Stomach smooth muscle (tissue), 2 donors: ENCODE measurements at regions not wholly inside any gene's neighbourhood (a gene's known extent, or its start where the extent isn't known, plus 50 kb on each side); places are given as distances from the start of the nearest gene placed in this dataset.

ENCODE experiments used
- H3K27ac ChIP-seq: one replicate; pipeline ENCODE4 v1.7.0; 2013; ENCODE audit warnings: mild to moderate bottlenecking, low read length, inconsistent platforms
- H3K27me3 ChIP-seq, 2 donors: one replicate each; pipeline ENCODE4 v1.7.0; 2013; ENCODE audit warnings: low read length in 2 of 2; ENCODE audit not compliant: insufficient read depth in 2 of 2, control insufficient read depth in 1 of 2
- H3K36me3 ChIP-seq, 2 donors: one replicate each; pipeline ENCODE4 v1.7.0; 2013; ENCODE audit warnings: low read length in 2 of 2; ENCODE audit not compliant: control insufficient read depth in 2 of 2, insufficient read depth in 2 of 2
- H3K4me1 ChIP-seq: one replicate; pipeline ENCODE4 v1.7.0; 2013; ENCODE audit warnings: low read length; ENCODE audit not compliant: control insufficient read depth, insufficient read depth
- H3K4me3 ChIP-seq, 2 donors: one replicate each; pipeline ENCODE4 v1.7.0; 2013; ENCODE audit warnings: low read length in 2 of 2
- H3K9ac ChIP-seq, 2 donors: one replicate each; pipeline ENCODE4 v1.7.0; 2013; ENCODE audit warnings: low read length in 2 of 2, mild to moderate bottlenecking in 1 of 2
- H3K9me3 ChIP-seq, 2 donors: one replicate each; pipeline ENCODE4 v1.7.0; 2013; ENCODE audit warnings: low read length in 2 of 2; ENCODE audit not compliant: control insufficient read depth in 2 of 2
- donor health status: healthy.
- donor health status: Pancreatic carcinoma.

DNA sequence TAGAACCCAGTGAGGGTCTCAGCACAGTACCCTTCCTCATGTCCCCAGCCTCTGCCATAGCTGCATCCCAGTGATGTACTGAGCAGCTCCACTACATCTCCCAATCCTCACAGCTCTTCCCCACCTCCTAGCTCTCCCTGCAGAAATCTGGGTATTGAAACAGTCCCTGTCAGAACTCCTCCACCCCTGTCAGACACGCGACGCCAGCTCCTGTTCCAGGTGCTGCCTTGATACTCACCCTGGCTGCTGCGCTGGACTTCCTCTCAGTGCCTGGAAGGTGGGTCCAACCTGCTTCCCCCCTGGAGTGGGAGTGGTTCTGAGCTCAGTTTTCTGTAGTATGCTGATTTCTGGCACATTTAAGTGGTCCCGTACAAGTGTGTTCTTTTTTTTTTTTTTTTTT, 160.9 kb upstream of the SLCO3A1 start:
- Histone ChIP-seq H3K4me1 (no peaks in the 10 kb centered on the region), H3K9ac (no peak overlapping the region), H3K27ac (no peak overlapping the region), H3K9me3 (no peaks in the 10 kb centered on the region), H3K4me3 (no peak overlapping the region), H3K36me3 (no peaks in the 10 kb centered on the region), H3K27me3 (no peaks in the 10 kb centered on the region)

DNA sequence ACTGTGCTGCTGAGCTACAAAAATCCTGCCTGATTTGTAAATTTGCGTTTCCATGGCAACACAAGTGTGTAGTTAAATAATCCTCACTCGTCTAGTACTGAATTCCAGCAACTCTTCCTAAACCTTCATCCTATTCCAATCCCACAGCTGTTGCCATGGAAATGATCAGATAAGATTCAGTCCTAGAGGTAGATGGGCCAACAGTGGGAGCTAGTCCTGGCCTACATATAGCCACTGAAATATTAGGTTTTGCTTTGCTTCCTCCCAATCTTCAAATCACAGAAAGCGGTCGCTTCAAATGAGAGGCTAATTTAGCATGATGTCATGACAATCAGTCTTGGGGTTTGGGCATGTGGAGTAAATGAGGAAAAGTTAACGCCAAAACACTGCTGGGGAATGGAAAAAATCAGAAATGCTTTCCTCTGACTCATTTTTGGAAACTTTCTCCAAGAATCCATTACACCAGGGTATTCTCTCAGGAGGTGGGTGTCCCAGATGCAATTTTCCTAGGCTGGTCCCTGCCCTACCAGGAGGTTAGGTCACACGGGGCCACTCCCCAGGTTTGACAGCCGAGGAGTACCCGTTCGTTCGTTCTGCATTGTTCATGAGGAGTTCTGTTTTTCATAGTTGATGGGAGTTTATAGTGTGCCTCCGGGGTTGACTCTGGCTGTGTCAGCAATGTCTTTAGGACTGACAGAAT, 159.2 kb upstream of the SLCO3A1 start:
- H3K4me3 ChIP-seq: peak overlapping the region; percentile 33 to 64
- H3K27me3 ChIP-seq: no peaks in the 10 kb centered on the region
- no peaks in the 10 kb centered on the region for H3K36me3 ChIP-seq
- peak overlapping the region; percentile 34 to 71 for H3K9ac ChIP-seq
- H3K4me1 ChIP-seq: no peaks in the 10 kb centered on the region
- no peaks in the 10 kb centered on the region for H3K9me3 ChIP-seq
- H3K27ac ChIP-seq: peak overlapping the region; percentile 89

DNA sequence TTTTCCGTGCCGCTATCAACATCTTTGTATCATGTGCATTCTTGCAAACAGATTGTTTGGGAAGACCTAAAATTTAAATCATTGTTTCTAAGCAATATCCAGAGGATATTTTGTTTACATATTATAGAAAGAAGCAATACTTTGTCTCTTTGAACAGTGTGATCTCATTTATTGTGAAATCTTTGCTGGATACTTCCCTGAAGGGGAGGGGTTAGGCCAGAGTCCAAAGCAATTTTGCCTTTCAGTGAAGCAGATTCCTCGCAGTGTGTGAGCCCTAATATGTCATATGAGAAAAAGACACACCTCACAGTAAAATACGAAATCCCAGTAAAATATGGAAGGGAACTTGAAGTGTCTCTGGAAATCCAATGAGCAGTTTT, 158.7 kb upstream of the SLCO3A1 start:
- Histone ChIP-seq H3K36me3 (no peaks in the 10 kb centered on the region), H3K27ac (peak overlapping the region; percentile 89), H3K27me3 (no peaks in the 10 kb centered on the region), H3K4me1 (no peaks in the 10 kb centered on the region), H3K4me3 (peak overlapping the region; percentile 33 to 64), H3K9me3 (no peaks in the 10 kb centered on the region), H3K9ac (peak overlapping the region; percentile 34 to 71)

DNA sequence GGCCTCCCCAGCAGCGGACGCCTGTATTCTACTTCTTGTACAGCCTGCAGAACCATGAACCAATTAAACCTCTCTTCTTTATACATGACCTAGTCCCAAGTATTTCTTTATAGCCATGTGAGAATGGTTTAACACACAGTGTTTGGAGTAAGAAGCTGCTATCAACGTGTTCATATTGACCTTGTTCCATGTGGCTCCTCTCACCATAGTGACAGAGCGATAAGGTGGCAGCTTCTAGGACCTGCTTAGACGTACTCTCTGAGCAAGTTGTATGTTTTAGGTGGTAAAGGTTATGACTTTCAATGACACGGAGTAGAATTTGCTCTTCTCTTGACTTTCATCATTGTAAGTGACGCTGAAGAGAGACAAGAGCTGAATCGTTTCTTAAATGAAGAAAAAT, 157.7 kb upstream of the SLCO3A1 start:
- Histone ChIP-seq H3K9me3 (no peaks in the 10 kb centered on the region), H3K27me3 (no peaks in the 10 kb centered on the region), H3K9ac (no peak overlapping the region), H3K4me1 (no peaks in the 10 kb centered on the region), H3K4me3 (no peak overlapping the region), H3K36me3 (no peaks in the 10 kb centered on the region), H3K27ac (no peak overlapping the region)

DNA sequence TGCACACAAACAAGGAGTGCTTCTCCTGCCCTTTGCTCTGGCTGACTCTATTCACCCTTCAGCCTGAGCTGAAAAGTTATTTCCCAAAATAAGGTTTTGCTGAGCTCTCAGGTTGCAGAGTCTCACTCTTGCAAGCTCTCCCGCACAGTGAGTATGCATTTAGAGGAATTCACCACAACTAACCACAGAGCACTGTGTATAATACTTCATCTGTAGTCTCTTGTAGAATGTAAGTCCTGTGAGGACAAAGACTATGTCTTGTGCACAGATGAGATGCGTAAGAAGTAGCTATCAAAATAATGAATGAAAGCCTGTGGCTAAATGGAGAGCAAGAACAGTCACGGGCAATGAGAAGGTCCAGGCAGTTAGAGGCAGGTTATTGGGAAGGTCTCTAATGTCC, 156.5 kb upstream of the SLCO3A1 start:
- H3K36me3 ChIP-seq: no peaks in the 10 kb centered on the region
- no peaks in the 10 kb centered on the region for H3K4me1 ChIP-seq
- no peaks in the 10 kb centered on the region for H3K27me3 ChIP-seq
- H3K9me3 ChIP-seq: no peaks in the 10 kb centered on the region
- H3K9ac ChIP-seq: no peak overlapping the region
- no peak overlapping the region for H3K4me3 ChIP-seq
- H3K27ac ChIP-seq: no peak overlapping the region

DNA sequence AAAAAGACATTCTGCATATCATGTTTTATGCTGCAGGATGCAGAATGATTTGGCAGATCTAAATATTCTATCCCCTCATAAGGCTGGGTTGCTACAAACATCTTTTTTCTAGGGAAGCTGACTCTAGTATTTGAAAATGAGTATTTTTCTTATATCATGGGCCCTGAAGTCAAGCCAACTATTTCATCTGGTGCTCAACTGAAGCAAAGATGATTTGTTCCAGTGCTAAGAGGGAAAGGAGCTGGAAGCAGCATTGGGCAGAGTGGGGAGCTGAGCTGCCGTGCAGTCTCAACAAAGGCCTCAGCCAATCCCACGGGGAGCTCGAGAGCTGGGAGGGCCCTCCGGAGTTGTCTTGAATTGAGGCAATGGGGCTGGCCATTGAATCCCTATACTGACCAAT, 155.3 kb upstream of the SLCO3A1 start:
- no peaks in the 10 kb centered on the region for H3K4me1 ChIP-seq
- no peak overlapping the region for H3K27ac ChIP-seq
- no peaks in the 10 kb centered on the region for H3K36me3 ChIP-seq
- no peaks in the 10 kb centered on the region for H3K27me3 ChIP-seq
- H3K4me3 ChIP-seq: no peak overlapping the region
- no peak overlapping the region for H3K9ac ChIP-seq
- no peaks in the 10 kb centered on the region for H3K9me3 ChIP-seq

DNA sequence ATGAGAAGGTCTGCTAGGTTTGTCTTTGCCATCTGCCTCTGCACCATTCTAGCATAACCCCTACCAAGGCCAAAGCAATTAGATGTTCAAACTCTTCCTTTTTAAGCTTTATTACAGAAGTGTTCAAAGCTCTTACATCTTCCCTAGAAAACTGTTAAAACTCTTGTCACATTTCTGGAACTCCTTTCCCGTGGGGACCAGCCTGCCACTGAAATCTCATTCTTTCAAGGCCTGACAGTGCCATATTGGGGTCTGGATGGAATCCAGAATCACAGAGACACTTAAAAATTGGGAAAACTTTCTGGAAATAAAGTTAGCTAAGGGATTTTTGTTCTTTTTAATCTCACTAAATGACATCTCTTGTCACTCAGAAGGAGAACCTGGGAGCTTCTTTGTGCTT, 153.8 kb upstream of the SLCO3A1 start:
- H3K27me3 ChIP-seq: no peaks in the 10 kb centered on the region
- no peaks in the 10 kb centered on the region for H3K36me3 ChIP-seq
- H3K4me1 ChIP-seq: no peaks in the 10 kb centered on the region
- no peaks in the 10 kb centered on the region for H3K9me3 ChIP-seq
- H3K4me3 ChIP-seq: no peak overlapping the region
- no peak overlapping the region for H3K9ac ChIP-seq
- no peak overlapping the region for H3K27ac ChIP-seq

DNA sequence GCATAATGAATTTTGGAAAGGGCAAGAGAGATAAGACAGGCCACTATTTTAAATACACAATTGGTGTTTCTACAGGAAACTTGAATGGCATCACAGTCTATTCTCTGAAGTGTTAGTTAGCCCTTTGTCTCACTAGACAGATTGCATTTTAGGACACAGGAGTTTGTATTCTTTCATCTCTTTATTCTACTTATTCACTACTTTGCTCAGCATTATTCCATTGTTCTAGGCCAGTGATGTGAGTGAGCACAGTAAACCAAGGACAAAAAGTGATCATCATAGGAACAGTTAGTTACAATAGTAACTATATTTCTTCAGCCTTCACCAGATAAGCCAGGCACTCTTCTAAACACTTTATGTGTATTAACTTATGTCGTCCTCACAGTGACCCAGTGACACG, 150.2 kb upstream of the SLCO3A1 start:
- H3K9me3 ChIP-seq: no peaks in the 10 kb centered on the region
- no peaks in the 10 kb centered on the region for H3K4me1 ChIP-seq
- no peak overlapping the region for H3K4me3 ChIP-seq
- no peak overlapping the region for H3K27ac ChIP-seq
- no peaks in the 10 kb centered on the region for H3K36me3 ChIP-seq
- no peak overlapping the region for H3K9ac ChIP-seq
- peaks cover 0 to 2% of the 10 kb centered on the region in 2 donors for H3K27me3 ChIP-seq

DNA sequence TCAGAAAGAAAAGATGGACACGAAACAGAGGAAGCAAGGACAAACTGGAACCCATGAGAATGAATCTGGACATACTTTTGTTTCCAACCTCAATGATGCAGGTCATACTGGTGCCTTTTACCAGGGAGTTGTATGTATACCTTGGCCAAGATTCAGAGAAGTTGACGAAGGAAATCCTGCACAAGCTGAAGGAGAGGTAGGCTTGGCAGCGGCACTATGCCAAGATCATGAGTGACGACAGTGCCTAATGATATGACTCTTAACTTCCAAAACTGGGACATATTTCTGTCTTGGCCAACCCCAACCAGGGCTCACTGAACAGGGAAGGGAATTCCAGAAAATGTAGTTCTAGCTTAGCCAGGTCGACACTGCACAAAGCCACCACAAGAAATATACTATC, 149.2 kb upstream of the SLCO3A1 start:
- H3K4me3 ChIP-seq: no peak overlapping the region
- H3K27ac ChIP-seq: no peak overlapping the region
- no peaks in the 10 kb centered on the region for H3K9me3 ChIP-seq
- no peaks in the 10 kb centered on the region for H3K36me3 ChIP-seq
- no peak overlapping the region for H3K9ac ChIP-seq
- H3K4me1 ChIP-seq: no peaks in the 10 kb centered on the region
- H3K27me3 ChIP-seq: peaks cover 0 to 4% of the 10 kb centered on the region in 2 donors

DNA sequence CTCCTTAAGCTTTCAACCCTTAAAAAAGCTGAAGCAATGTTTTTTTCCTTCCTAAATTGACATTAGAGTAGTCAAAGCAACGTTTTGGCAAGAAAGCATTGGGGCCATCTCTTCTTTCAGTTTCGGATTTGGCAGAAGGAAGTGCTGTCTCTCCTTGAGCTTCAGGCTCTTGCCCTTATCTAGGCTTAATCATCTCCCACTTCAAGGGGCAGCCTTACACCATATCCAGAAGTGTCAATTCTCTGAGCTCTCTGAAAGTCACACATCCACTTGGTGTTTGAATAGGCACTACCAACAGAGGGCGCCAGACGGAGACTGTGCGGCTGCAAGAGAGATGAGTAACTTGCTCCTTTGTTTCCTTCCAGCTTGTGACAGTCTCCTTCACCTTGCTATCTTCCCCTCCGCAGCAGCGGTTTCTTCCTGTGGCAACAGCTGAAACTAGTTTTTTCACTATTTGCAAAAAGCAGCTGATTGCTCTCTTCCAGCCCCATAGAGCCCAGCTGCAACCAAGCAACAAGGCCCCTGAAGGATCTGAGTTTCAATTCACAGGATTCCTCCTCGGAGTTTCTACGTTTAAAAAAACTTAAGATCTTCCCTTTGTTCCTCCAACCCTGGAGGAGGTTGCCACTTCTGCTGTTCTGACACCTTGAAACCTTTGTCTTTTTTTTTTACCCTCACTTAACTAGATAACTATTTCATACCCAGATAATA, 147.0 kb upstream of the SLCO3A1 start:
- Histone ChIP-seq H3K36me3 (no peaks in the 10 kb centered on the region), H3K27me3 (peaks cover 0 to 4% of the 10 kb centered on the region in 2 donors), H3K4me3 (peak overlapping the region in 1 of 2 donors; percentile 9), H3K27ac (no peak overlapping the region), H3K9ac (no peak overlapping the region), H3K9me3 (no peaks in the 10 kb centered on the region), H3K4me1 (no peaks in the 10 kb centered on the region)

DNA sequence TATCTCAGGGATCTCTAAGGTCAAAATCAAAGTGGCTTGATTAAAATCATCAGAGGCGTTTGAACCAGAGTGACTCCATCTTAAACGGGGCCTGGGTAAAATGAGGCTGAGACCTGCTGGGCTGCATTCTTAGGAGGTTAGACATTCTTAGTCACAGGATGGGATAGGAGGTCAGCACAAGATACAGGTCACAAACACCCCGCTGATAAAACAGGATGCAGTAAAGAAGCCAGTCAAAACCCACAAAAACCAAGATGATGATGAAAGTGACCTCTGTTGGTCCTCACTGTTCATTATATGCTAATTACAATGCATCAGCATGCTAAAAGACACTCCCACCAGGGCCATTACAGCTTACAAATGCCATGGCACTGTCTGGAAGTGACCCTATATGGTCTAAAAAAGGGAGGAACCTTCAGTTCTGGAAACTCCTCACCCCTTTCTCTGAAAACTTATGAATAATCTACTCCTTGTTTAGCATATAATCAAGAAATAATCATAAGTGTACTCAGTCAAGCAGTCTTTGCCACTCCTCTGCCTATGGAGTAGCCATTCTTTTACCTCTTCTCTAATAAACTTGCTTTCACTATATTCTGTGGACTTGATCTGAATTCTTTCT, 143.3 kb upstream of the SLCO3A1 start:
- H3K9me3 ChIP-seq: no peaks in the 10 kb centered on the region
- H3K9ac ChIP-seq: no peak overlapping the region
- no peaks in the 10 kb centered on the region for H3K36me3 ChIP-seq
- H3K27ac ChIP-seq: no peak overlapping the region
- H3K27me3 ChIP-seq: peaks cover 0 to 4% of the 10 kb centered on the region in 2 donors
- H3K4me1 ChIP-seq: no peaks in the 10 kb centered on the region
- no peak overlapping the region for H3K4me3 ChIP-seq
